DOHH2 (cell line): ENCODE measurements at regions not wholly inside any gene's neighbourhood (a gene's known extent, or its start where the extent isn't known, plus 50 kb on each side); places are given as distances from the start of the nearest gene placed in this dataset.

Experiments
- EZH2phosphoT487 ChIP-seq: fragments of 200-600 bp; sonication (generic); IDR thresholded peaks from 2 replicates; pipeline ENCODE4 v1.6.1; 2017; ENCODE audit warnings: borderline replicate concordance, mild to moderate bottlenecking, antibody characterized with exemption, low read length, moderate library complexity, mixed read lengths
- TF ChIP-seq, protein P1 (sequence below): fragments of 200-600 bp; sonication (generic); IDR thresholded peaks from one replicate; pipeline ENCODE4 v1.5.1; 2014; ENCODE audit warnings: antibody characterized with exemption, mild to moderate bottlenecking, low read depth, low read length; ENCODE audit not compliant: poor library complexity, severe bottlenecking

DNA sequence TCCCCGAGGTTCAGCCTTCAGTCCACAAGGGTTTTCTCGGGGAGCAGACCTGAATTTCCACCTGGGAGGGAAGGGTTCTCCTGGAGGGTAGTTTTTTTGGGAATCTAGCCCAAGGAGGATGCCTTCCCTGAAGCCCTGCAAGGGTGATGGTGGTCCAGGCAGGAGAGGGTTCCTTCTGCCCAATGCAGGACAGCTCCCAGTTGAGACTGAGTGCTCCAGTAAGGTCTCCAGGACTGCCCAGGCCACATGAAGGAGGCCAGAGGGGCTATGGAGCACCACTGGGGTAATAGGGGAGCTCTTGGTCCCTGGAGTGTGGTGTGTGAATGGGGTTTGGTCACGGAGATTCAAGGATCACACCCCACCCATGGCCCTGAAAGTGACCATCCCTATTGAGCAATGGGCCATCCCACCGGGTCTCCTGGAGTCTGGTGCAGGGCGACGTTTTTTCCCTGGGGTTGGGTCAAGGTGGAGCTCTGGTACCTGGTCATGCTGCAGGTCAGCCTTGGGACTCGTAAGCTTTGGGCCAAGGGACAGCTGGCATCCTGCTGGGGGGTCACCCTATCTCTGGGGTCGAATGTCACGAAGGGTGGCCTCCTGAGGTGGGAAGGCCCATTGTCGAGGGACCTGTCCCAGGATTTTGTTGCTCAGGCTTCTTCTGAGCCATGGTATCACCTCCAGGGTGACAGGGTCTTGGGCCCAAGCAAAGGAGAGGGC, 196.5 kb downstream of the UBE3A start:
- TF ChIP-seq EZH2phosphoT487, result no peak
- TF ChIP-seq, protein P1, sequence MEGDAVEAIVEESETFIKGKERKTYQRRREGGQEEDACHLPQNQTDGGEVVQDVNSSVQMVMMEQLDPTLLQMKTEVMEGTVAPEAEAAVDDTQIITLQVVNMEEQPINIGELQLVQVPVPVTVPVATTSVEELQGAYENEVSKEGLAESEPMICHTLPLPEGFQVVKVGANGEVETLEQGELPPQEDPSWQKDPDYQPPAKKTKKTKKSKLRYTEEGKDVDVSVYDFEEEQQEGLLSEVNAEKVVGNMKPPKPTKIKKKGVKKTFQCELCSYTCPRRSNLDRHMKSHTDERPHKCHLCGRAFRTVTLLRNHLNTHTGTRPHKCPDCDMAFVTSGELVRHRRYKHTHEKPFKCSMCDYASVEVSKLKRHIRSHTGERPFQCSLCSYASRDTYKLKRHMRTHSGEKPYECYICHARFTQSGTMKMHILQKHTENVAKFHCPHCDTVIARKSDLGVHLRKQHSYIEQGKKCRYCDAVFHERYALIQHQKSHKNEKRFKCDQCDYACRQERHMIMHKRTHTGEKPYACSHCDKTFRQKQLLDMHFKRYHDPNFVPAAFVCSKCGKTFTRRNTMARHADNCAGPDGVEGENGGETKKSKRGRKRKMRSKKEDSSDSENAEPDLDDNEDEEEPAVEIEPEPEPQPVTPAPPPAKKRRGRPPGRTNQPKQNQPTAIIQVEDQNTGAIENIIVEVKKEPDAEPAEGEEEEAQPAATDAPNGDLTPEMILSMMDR, result no peak
